KMS-11 (cell line): ENCODE measurements at regions not wholly inside any gene's neighbourhood (a gene's known extent, or its start where the extent isn't known, plus 50 kb on each side); places are given as distances from the start of the nearest gene placed in this dataset.

Experiments
- H2AFZ ChIP-seq: fragments of 200-600 bp; sonication (generic); 2 replicates; pipeline ENCODE4 v1.6.1; 2016; ENCODE audit warnings: antibody characterized with exemption, mixed run types, low read depth
- H3K27ac ChIP-seq: fragments of 200-600 bp; sonication (generic); 2 replicates; pipeline ENCODE4 v1.6.1; 2016; ENCODE audit warnings: mild to moderate bottlenecking, mixed run types
- H3K27me3 ChIP-seq: fragments of 200-600 bp; sonication (generic); 2 replicates; pipeline ENCODE4 v1.6.1; 2017; ENCODE audit warnings: mild to moderate bottlenecking, low read depth, mixed run types, moderate library complexity; ENCODE audit not compliant: insufficient read depth
- H3K36me3 ChIP-seq: fragments of 200-600 bp; sonication (generic); 2 replicates; pipeline ENCODE4 v1.6.1; 2017; ENCODE audit warnings: mild to moderate bottlenecking, mixed run types; ENCODE audit not compliant: insufficient read depth
- H3K4me1 ChIP-seq: fragments of 200-600 bp; sonication (generic); 2 replicates; pipeline ENCODE4 v1.6.1; 2016; ENCODE audit warnings: mild to moderate bottlenecking, low read depth, mixed run types; ENCODE audit not compliant: poor library complexity, severe bottlenecking
- H3K4me2 ChIP-seq: fragments of 200-600 bp; sonication (generic); 2 replicates; pipeline ENCODE4 v1.7.0; 2016; ENCODE audit warnings: mild to moderate bottlenecking, mixed run types
- H3K4me3 ChIP-seq: fragments of 200-600 bp; sonication (generic); IDR thresholded peaks from 2 replicates; pipeline ENCODE4 v1.6.1; 2017; ENCODE audit warnings: low read depth, low read length, mixed read lengths; ENCODE audit not compliant: insufficient read depth
- H3K79me2 ChIP-seq: fragments of 200-600 bp; sonication (generic); 2 replicates; pipeline ENCODE4 v1.6.1; 2016; ENCODE audit warnings: low read depth, mixed run types; ENCODE audit not compliant: insufficient read depth
- H3K9ac ChIP-seq: fragments of 200-600 bp; sonication (generic); 2 replicates; pipeline ENCODE4 v1.6.1; 2016; ENCODE audit warnings: mild to moderate bottlenecking, mixed run types
- H4K20me1 ChIP-seq: fragments of 200-600 bp; sonication (generic); 2 replicates; pipeline ENCODE4 v1.6.1; 2016; ENCODE audit warnings: mild to moderate bottlenecking, mixed run types; ENCODE audit not compliant: insufficient read depth
- TF ChIP-seq, protein P1 (sequence below): fragments of 200-600 bp; sonication (generic); conservative IDR thresholded peaks from 2 replicates; pipeline ENCODE4 v1.6.1; 2017; ENCODE audit warnings: low read depth, mild to moderate bottlenecking, antibody characterized with exemption, low read length, moderate library complexity, mixed read lengths

DNA sequence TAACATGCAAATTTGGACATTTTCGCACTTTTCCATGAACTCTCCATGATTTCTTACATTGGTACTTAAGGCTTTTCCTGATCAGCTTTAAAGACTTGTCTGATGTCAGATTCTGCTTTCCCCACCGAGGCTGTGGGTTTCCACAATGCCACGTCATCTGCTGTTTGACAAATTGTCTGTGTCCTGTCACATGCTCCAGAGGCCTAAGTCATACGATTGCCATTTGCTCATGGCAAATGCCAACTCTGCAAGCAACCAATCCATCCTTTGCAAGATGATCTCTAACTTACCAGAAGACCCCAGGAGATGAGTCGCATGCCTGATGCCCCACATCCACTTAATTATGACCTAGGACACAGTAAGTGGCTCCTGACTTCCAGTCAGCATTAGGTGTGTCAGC lies 556.5 kb downstream of the BMP2 start:
- Histone ChIP-seq H3K27me3 (no peaks in the 10 kb centered on the region), H3K4me1 (no peaks in the 10 kb centered on the region), H3K36me3 (no peaks in the 10 kb centered on the region), H4K20me1 (no peaks in the 10 kb centered on the region), H3K4me3 (no peak overlapping the region), H3K9ac (no peak overlapping the region), H2AFZ (no peak overlapping the region), H3K27ac (no peak overlapping the region), H3K4me2 (no peak overlapping the region), H3K79me2 (no peaks in the 10 kb centered on the region)
- TF ChIP-seq, protein P1, sequence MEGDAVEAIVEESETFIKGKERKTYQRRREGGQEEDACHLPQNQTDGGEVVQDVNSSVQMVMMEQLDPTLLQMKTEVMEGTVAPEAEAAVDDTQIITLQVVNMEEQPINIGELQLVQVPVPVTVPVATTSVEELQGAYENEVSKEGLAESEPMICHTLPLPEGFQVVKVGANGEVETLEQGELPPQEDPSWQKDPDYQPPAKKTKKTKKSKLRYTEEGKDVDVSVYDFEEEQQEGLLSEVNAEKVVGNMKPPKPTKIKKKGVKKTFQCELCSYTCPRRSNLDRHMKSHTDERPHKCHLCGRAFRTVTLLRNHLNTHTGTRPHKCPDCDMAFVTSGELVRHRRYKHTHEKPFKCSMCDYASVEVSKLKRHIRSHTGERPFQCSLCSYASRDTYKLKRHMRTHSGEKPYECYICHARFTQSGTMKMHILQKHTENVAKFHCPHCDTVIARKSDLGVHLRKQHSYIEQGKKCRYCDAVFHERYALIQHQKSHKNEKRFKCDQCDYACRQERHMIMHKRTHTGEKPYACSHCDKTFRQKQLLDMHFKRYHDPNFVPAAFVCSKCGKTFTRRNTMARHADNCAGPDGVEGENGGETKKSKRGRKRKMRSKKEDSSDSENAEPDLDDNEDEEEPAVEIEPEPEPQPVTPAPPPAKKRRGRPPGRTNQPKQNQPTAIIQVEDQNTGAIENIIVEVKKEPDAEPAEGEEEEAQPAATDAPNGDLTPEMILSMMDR: no peak

- H4K20me1 ChIP-seq: no peaks in the 10 kb centered on the region
- no peak overlapping the region for H3K4me2 ChIP-seq
- no peaks in the 10 kb centered on the region for H3K79me2 ChIP-seq
- H3K4me3 ChIP-seq: no peak overlapping the region
- TF ChIP-seq, protein P1: no peak
- H3K4me1 ChIP-seq: no peaks in the 10 kb centered on the region
- H2AFZ ChIP-seq: no peak overlapping the region
- no peak overlapping the region for H3K9ac ChIP-seq
- no peaks in the 10 kb centered on the region for H3K27me3 ChIP-seq
- no peak overlapping the region for H3K27ac ChIP-seq
- no peaks in the 10 kb centered on the region for H3K36me3 ChIP-seq
Observed at GRCh38 chr20:7327810-7328209, 560.3 kb downstream of the BMP2 start.

DNA sequence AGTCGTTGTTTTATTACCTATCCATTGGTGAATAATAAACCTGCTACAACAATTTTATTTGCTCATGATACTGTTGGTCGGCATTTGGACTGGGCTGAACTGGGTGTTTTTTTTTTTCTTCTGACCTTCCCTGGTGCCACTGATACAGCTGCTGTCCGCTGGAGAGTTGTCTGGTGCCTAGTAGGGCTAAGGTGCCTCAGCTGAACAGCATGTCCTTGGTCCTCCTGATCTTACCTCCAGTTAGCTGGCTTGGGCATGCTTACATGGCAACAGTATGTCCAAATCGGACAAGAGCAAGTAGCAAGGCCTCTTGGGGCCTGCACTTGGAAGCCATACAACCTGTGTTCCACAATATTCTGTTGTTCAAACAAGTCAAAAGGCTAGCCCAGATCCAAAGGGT lies 563.4 kb downstream of the BMP2 start:
- H3K27ac ChIP-seq: no peak overlapping the region
- TF ChIP-seq, protein P1: no peak
- no peaks in the 10 kb centered on the region for H3K36me3 ChIP-seq
- H3K4me1 ChIP-seq: no peaks in the 10 kb centered on the region
- no peak overlapping the region for H3K9ac ChIP-seq
- H2AFZ ChIP-seq: no peak overlapping the region
- no peaks in the 10 kb centered on the region for H4K20me1 ChIP-seq
- no peaks in the 10 kb centered on the region for H3K27me3 ChIP-seq
- H3K4me3 ChIP-seq: no peak overlapping the region
- H3K4me2 ChIP-seq: no peak overlapping the region
- no peaks in the 10 kb centered on the region for H3K79me2 ChIP-seq

DNA sequence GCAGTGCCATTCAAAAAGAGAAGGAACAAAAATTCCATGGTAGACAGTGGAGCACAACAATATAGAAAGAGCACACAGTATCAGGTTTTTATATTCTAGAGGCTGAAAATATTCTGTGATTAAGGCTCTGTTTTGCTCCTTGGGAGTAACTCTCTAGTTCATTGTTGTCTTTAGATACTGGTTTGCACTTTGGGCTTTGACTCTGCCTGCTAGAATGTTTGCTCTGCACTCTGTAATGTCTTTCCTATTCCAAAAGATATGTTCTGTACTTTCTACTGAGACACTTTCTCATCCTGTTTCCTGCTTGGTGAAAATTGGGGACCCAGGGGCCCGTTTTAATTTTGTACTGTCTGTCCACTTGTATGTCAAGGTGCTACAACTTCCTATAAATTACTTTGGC lies 564.7 kb downstream of the BMP2 start:
- H4K20me1 ChIP-seq: no peaks in the 10 kb centered on the region
- no peaks in the 10 kb centered on the region for H3K36me3 ChIP-seq
- H3K4me2 ChIP-seq: no peak overlapping the region
- H3K27ac ChIP-seq: no peak overlapping the region
- H3K4me3 ChIP-seq: no peak overlapping the region
- no peaks in the 10 kb centered on the region for H3K4me1 ChIP-seq
- no peak overlapping the region for H3K9ac ChIP-seq
- H2AFZ ChIP-seq: no peak overlapping the region
- no peaks in the 10 kb centered on the region for H3K79me2 ChIP-seq
- no peaks in the 10 kb centered on the region for H3K27me3 ChIP-seq
- TF ChIP-seq, protein P1: no peak

- no peaks in the 10 kb centered on the region for H3K27me3 ChIP-seq
- no peak overlapping the region for H3K4me2 ChIP-seq
- H4K20me1 ChIP-seq: no peaks in the 10 kb centered on the region
Observed at GRCh38 chr20:7333841-7334240, 566.4 kb downstream of the BMP2 start.

More at GRCh38 chr20:7333841-7334240, 566.4 kb downstream of the BMP2 start:
- H3K9ac ChIP-seq: no peak overlapping the region
- no peaks in the 10 kb centered on the region for H3K4me1 ChIP-seq
- no peak overlapping the region for H3K4me3 ChIP-seq
- no peak overlapping the region for H3K27ac ChIP-seq
- TF ChIP-seq, protein P1: no peak
- no peak overlapping the region for H2AFZ ChIP-seq
- H3K79me2 ChIP-seq: no peaks in the 10 kb centered on the region
- H3K36me3 ChIP-seq: no peaks in the 10 kb centered on the region
